ENCODE measurements at regions not wholly inside any gene's neighbourhood (a gene's known extent, or its start where the extent isn't known, plus 50 kb on each side); places are given as distances from the start of the nearest gene placed in this dataset.

GRCh38 chr3:30269751-30270445 lies 336.5 kb upstream of the TGFBR2 start:
- Histone ChIP-seq H3K4me3 (ENCODE audit: low read length in 2 of 2) (no peak overlapping the region), H3K4me1 (ENCODE audit: insufficient read depth, low read length) (no peaks in the 10 kb centered on the region), H3K36me3 (ENCODE audit: insufficient read depth, low read length) (no peaks in the 10 kb centered on the region), H3K27me3 (ENCODE audit: insufficient read depth, low read length) (no peaks in the 10 kb centered on the region), H3K27ac (ENCODE audit: low read depth, low read length) (no peak overlapping the region), H3K9me3 (ENCODE audit: control insufficient read depth in 1 of 2, low read length in 2 of 2) (no peaks in the 10 kb centered on the region)
- Mint-ChIP-seq H3K9me3 (peaks cover 2 to 11% (median 6%) of the 10 kb centered on the region in 8 donors), H3K27ac (no peak overlapping the region), H3K27me3 (peaks cover 1% of the 10 kb centered on the region in 2 donors), H3K4me1 (no peaks in the 10 kb centered on the region), H3K4me3 (no peak overlapping the region), H3K36me3 (peaks cover 2 to 3% of the 10 kb centered on the region in 2 donors)
- POLR2A ChIA-PET (ENCODE audit: partially characterized antibody) = no interaction called here
- no peak for DNase-seq
- intact Hi-C loops (cut with micrococcal nuclease) = no loop called here
- CTCF ChIA-PET (ENCODE audit: partially characterized antibody) = no interaction called here

GRCh38 chr3:30271781-30272180 lies 334.6 kb upstream of the TGFBR2 start:
- Histone ChIP-seq H3K36me3 (ENCODE audit: insufficient read depth, low read length) (no peaks in the 10 kb centered on the region), H3K27ac (ENCODE audit: low read depth, low read length) (no peak overlapping the region), H3K4me3 (ENCODE audit: low read length in 2 of 2) (no peak overlapping the region), H3K4me1 (ENCODE audit: insufficient read depth, low read length) (no peaks in the 10 kb centered on the region), H3K27me3 (ENCODE audit: insufficient read depth, low read length) (no peaks in the 10 kb centered on the region), H3K9me3 (ENCODE audit: control insufficient read depth in 1 of 2, low read length in 2 of 2) (no peaks in the 10 kb centered on the region)
- H3K27me3 Mint-ChIP-seq = peaks cover 1% of the 10 kb centered on the region in 2 donors
- no peaks in the 10 kb centered on the region for H3K4me1 Mint-ChIP-seq
- ChIA-PET POLR2A (ENCODE audit: partially characterized antibody) (no interaction called here), CTCF (ENCODE audit: partially characterized antibody) (interaction anchor here (0.7 kb wide), 1 partner anchor 23 kb away, joined by 4 read pairs; no protein-coding TSS in a partner anchor)
- no peak for DNase-seq
- no peak overlapping the region for H3K27ac Mint-ChIP-seq
- H3K9me3 Mint-ChIP-seq = peaks cover 0 to 3% (median 0%) of the 10 kb centered on the region in 8 donors
- H3K36me3 Mint-ChIP-seq = no peaks in the 10 kb centered on the region
- H3K4me3 Mint-ChIP-seq = no peak overlapping the region
- intact Hi-C loops (cut with micrococcal nuclease) = no loop called here

- no peaks in the 10 kb centered on the region for H3K4me1 ChIP-seq (ENCODE audit: insufficient read depth, low read length)
- H3K27ac ChIP-seq (ENCODE audit: low read depth, low read length) = no peak overlapping the region
- H3K9me3 ChIP-seq (ENCODE audit: control insufficient read depth in 1 of 2, low read length in 2 of 2) = no peaks in the 10 kb centered on the region
- no peaks in the 10 kb centered on the region for H3K27me3 ChIP-seq (ENCODE audit: insufficient read depth, low read length)
- Mint-ChIP-seq H3K27ac (no peak overlapping the region), H3K36me3 (peaks cover 0 to 3% of the 10 kb centered on the region in 2 donors), H3K4me1 (no peaks in the 10 kb centered on the region), H3K4me3 (no peak overlapping the region), H3K9me3 (peaks cover 0 to 10% (median 2%) of the 10 kb centered on the region in 8 donors), H3K27me3 (peaks cover 1% of the 10 kb centered on the region in 2 donors)
- CTCF ChIA-PET (ENCODE audit: partially characterized antibody) = no interaction called here
- DNase-seq = no peak
- intact Hi-C loops (cut with micrococcal nuclease) = no loop called here
- no peak overlapping the region for H3K4me3 ChIP-seq (ENCODE audit: low read length in 2 of 2)
- no peaks in the 10 kb centered on the region for H3K36me3 ChIP-seq (ENCODE audit: insufficient read depth, low read length)
- POLR2A ChIA-PET (ENCODE audit: partially characterized antibody) = no interaction called here
Measured at GRCh38 chr3:30273304-30274072, 332.9 kb upstream of the TGFBR2 start.

DNA sequence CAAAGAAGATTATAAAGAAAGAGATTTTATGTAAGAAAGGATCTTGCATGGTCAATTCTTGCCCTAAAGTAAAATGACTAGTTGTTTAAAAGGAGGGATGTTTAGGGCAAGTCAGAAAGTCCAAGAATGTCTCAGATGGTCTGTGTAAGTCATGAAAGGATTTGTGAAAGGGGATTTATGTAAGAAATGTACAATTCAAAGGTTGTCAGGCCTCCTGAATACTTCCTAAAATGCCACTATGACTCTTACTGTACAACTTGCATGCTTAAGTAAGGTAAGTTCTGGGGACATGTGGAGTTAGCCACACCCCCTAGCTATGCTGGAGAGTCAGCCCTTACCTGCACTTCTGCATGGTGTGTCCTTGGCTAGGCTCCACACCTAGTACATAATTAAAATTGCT lies 328.9 kb upstream of the TGFBR2 start:
- CTCF ChIA-PET (ENCODE audit: partially characterized antibody) = no interaction called here
- Histone ChIP-seq H3K9me3 (ENCODE audit: control insufficient read depth in 1 of 2, low read length in 2 of 2) (no peaks in the 10 kb centered on the region), H3K27me3 (ENCODE audit: insufficient read depth, low read length) (no peaks in the 10 kb centered on the region), H3K36me3 (ENCODE audit: insufficient read depth, low read length) (no peaks in the 10 kb centered on the region), H3K4me3 (ENCODE audit: low read length in 2 of 2) (no peak overlapping the region), H3K27ac (ENCODE audit: low read depth, low read length) (no peak overlapping the region), H3K4me1 (ENCODE audit: insufficient read depth, low read length) (no peaks in the 10 kb centered on the region)
- H3K36me3 Mint-ChIP-seq = peaks cover 0 to 5% of the 10 kb centered on the region in 2 donors
- H3K4me1 Mint-ChIP-seq = no peaks in the 10 kb centered on the region
- no peak overlapping the region for H3K4me3 Mint-ChIP-seq
- peaks cover 0 to 15% (median 4%) of the 10 kb centered on the region in 8 donors for H3K9me3 Mint-ChIP-seq
- POLR2A ChIA-PET (ENCODE audit: partially characterized antibody) = no interaction called here
- DNase-seq = no peak
- H3K27me3 Mint-ChIP-seq = peaks cover 1% of the 10 kb centered on the region in 2 donors
- intact Hi-C loops (cut with micrococcal nuclease) = no loop called here
- no peak overlapping the region for H3K27ac Mint-ChIP-seq

GRCh38 chr3:30281526-30281925 lies 324.9 kb upstream of the TGFBR2 start:
- no peak overlapping the region for H3K4me3 ChIP-seq (ENCODE audit: low read length in 2 of 2)
- H3K27ac ChIP-seq (ENCODE audit: low read depth, low read length) = no peak overlapping the region
- no peaks in the 10 kb centered on the region for H3K4me1 ChIP-seq (ENCODE audit: insufficient read depth, low read length)
- Mint-ChIP-seq H3K27ac (no peak overlapping the region), H3K9me3 (peaks cover 0 to 15% (median 3%) of the 10 kb centered on the region in 8 donors), H3K4me3 (no peak overlapping the region), H3K27me3 (no peaks in the 10 kb centered on the region), H3K4me1 (no peaks in the 10 kb centered on the region), H3K36me3 (peaks cover 0 to 5% of the 10 kb centered on the region in 2 donors)
- no peak for DNase-seq
- no peaks in the 10 kb centered on the region for H3K9me3 ChIP-seq (ENCODE audit: control insufficient read depth in 1 of 2, low read length in 2 of 2)
- ChIA-PET POLR2A (ENCODE audit: partially characterized antibody) (no interaction called here), CTCF (ENCODE audit: partially characterized antibody) (no interaction called here)
- H3K27me3 ChIP-seq (ENCODE audit: insufficient read depth, low read length) = no peaks in the 10 kb centered on the region
- intact Hi-C loops (cut with micrococcal nuclease) = no loop called here
- H3K36me3 ChIP-seq (ENCODE audit: insufficient read depth, low read length) = no peaks in the 10 kb centered on the region

- H3K4me1 Mint-ChIP-seq = no peaks in the 10 kb centered on the region
- DNase-seq = no peak
- no peaks in the 10 kb centered on the region for H3K27me3 ChIP-seq (ENCODE audit: insufficient read depth, low read length)
- no peaks in the 10 kb centered on the region for H3K9me3 ChIP-seq (ENCODE audit: control insufficient read depth in 1 of 2, low read length in 2 of 2)
- H3K9me3 Mint-ChIP-seq = peaks cover 0 to 15% (median 4%) of the 10 kb centered on the region in 8 donors
- H3K36me3 Mint-ChIP-seq = peaks cover 0 to 5% of the 10 kb centered on the region in 2 donors
- POLR2A ChIA-PET (ENCODE audit: partially characterized antibody) = no interaction called here
- no peak overlapping the region for H3K27ac Mint-ChIP-seq
- H3K4me3 ChIP-seq (ENCODE audit: low read length in 2 of 2) = no peak overlapping the region
- H3K27me3 Mint-ChIP-seq = no peaks in the 10 kb centered on the region
- H3K4me3 Mint-ChIP-seq = no peak overlapping the region
- no peaks in the 10 kb centered on the region for H3K4me1 ChIP-seq (ENCODE audit: insufficient read depth, low read length)
- intact Hi-C loops (cut with micrococcal nuclease) = no loop called here
- no peaks in the 10 kb centered on the region for H3K36me3 ChIP-seq (ENCODE audit: insufficient read depth, low read length)
- CTCF ChIA-PET (ENCODE audit: partially characterized antibody) = no interaction called here
- no peak overlapping the region for H3K27ac ChIP-seq (ENCODE audit: low read depth, low read length)
Measured at GRCh38 chr3:30282154-30282696, 324.2 kb upstream of the TGFBR2 start.

- POLR2A ChIA-PET (ENCODE audit: partially characterized antibody) = no interaction called here
Measured at GRCh38 chr3:30285188-30286006, 321.0 kb upstream of the TGFBR2 start.

More at GRCh38 chr3:30285188-30286006, 321.0 kb upstream of the TGFBR2 start:
- no peaks in the 10 kb centered on the region for H3K36me3 Mint-ChIP-seq
- intact Hi-C loops (cut with micrococcal nuclease) = no loop called here
- Histone ChIP-seq H3K4me1 (ENCODE audit: insufficient read depth, low read length) (peaks cover 10% of the 10 kb centered on the region), H3K27ac (ENCODE audit: low read depth, low read length) (no peak overlapping the region), H3K9me3 (ENCODE audit: control insufficient read depth in 1 of 2, low read length in 2 of 2) (no peaks in the 10 kb centered on the region), H3K27me3 (ENCODE audit: insufficient read depth, low read length) (no peaks in the 10 kb centered on the region), H3K4me3 (ENCODE audit: low read length in 2 of 2) (no peak overlapping the region), H3K36me3 (ENCODE audit: insufficient read depth, low read length) (no peaks in the 10 kb centered on the region)
- H3K9me3 Mint-ChIP-seq = peaks cover 0 to 4% (median under 1%) of the 10 kb centered on the region in 8 donors
- peaks cover 8 to 13% (median 11%) of the 10 kb centered on the region in 4 donors for H3K4me1 Mint-ChIP-seq
- CTCF ChIA-PET (ENCODE audit: partially characterized antibody) = no interaction called here
- no peak overlapping the region for H3K27ac Mint-ChIP-seq
- no peak overlapping the region for H3K4me3 Mint-ChIP-seq
- DNase-seq = no peak
- no peaks in the 10 kb centered on the region for H3K27me3 Mint-ChIP-seq
